ENCODE measurements at regions not wholly inside any gene's neighbourhood (a gene's known extent, or its start where the extent isn't known, plus 50 kb on each side); places are given as distances from the start of the nearest gene placed in this dataset.

DNA sequence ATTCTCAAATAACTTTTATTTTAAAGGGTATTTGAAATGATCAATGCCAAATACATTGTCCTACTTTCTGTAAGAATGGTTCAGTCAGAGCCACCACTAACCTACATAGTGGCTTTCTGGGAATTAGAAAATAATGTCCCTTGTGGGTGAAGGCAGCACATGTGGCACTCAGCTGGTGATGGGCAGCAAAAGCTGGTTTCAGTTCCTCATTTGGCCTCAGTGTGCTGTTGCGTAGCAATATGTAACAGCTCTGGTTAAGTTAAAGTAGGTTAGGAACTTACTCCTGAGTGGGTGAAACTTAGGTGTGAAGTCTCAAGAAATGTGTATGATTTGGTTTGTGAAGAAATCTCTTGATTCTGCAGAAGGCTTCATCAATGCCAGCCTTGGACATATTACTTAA lies 99.6 kb upstream of the SPEF2 start (continued):
- TF ChIP-seq, protein P1, sequence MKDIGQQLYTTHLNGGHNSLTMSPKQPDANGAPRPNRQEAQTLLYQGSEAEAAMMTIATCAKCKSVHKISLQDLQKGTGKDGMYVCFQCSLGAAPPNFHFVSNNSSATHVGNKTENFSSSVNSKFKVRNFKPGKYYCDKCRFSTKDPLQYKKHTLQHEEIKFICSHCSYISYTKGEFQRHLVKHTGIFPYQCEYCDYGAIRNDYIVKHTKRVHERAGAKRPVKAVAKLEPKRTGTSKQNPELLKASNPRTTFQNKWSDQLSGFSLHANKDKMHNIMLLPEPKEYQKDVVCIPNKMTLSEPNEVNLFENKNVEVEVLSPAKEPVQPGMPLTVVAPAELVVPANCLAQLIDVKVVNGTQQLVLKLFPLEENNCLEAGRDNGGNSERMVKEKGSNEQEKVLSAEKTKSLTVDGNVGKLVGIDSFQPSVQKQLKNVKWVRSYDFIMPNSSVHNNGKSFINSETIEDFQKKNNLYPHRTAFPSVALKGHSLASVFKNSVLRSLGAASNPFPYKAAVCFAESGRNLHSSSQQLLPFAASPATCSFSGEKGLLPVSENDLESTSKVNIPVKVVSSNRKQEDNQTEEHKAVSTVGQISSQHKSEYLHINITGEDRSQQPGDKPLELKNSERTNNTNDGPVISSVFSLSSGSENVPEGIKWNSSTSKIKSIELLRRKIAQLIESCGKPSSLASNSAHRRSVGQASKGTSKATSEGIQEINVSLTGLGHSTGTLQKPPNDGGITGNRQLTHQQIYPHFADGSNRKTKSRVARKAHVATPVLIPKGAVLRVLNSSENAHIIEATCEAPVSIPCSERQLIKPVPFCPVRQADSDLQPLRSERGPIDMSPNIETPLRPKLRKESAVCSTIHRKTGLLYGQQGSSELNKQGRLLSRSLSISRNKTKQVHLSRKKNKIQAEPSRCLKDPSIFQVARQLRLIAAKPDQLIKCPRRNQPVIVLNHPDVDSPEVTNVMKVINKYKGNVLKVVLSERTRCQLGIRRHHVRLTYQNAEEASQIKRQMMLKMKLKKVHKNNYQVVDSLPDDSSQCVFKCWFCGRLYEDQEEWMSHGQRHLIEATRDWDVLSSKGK (CRISPR knock-in tag; IDR thresholded peaks at IDR 0.05), result no peak
- TF ChIP-seq MTF1 (CRISPR knock-in tag; IDR thresholded peaks at IDR 0.05; ENCODE audit: borderline replicate concordance), result no peak
- no peak for TF ChIP-seq ZFPM2 (CRISPR knock-in tag; IDR thresholded peaks at IDR 0.05)
- no peak for TF ChIP-seq PPARD (CRISPR knock-in tag; IDR thresholded peaks at IDR 0.05)
- TF ChIP-seq CXXC5 (CRISPR knock-in tag; IDR thresholded peaks at IDR 0.05), result no peak
- TF ChIP-seq ZNF217 (CRISPR knock-in tag; IDR thresholded peaks at IDR 0.05), result no peak
- TF ChIP-seq, protein P2, sequence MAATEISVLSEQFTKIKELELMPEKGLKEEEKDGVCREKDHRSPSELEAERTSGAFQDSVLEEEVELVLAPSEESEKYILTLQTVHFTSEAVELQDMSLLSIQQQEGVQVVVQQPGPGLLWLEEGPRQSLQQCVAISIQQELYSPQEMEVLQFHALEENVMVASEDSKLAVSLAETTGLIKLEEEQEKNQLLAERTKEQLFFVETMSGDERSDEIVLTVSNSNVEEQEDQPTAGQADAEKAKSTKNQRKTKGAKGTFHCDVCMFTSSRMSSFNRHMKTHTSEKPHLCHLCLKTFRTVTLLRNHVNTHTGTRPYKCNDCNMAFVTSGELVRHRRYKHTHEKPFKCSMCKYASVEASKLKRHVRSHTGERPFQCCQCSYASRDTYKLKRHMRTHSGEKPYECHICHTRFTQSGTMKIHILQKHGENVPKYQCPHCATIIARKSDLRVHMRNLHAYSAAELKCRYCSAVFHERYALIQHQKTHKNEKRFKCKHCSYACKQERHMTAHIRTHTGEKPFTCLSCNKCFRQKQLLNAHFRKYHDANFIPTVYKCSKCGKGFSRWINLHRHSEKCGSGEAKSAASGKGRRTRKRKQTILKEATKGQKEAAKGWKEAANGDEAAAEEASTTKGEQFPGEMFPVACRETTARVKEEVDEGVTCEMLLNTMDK (IDR thresholded peaks at IDR 0.05; ENCODE audit: borderline replicate concordance, insufficient read depth, low read depth, low read length, poor library complexity, severe bottlenecking), result no peak
- no peak for TF ChIP-seq RCOR1 (IDR thresholded peaks at IDR 0.05; ENCODE audit: borderline replicate concordance in 1 of 2, low read depth in 2 of 2, low read length in 2 of 2)
- TF ChIP-seq, protein P3, sequence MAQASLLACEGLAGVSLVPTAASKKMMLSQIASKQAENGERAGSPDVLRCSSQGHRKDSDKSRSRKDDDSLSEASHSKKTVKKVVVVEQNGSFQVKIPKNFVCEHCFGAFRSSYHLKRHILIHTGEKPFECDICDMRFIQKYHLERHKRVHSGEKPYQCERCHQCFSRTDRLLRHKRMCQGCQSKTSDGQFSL (CRISPR knock-in tag; IDR thresholded peaks at IDR 0.05), result no peak
- TF ChIP-seq, protein P3 (tag; IDR thresholded peaks at IDR 0.05), result no peak
- TF ChIP-seq, protein P4, sequence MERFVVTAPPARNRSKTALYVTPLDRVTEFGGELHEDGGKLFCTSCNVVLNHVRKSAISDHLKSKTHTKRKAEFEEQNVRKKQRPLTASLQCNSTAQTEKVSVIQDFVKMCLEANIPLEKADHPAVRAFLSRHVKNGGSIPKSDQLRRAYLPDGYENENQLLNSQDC (CRISPR knock-in tag; IDR thresholded peaks at IDR 0.05), result no peak
- TF ChIP-seq FOXK2 (conservative IDR thresholded peaks at IDR 0.05 in 1 of 2, IDR thresholded peaks at IDR 0.05 in 1 of 2; ENCODE audit: low read depth in 2 of 2), result no peak
- TF ChIP-seq ZNF324 (CRISPR knock-in tag; IDR thresholded peaks at IDR 0.05), result no peak
- no peak for TF ChIP-seq NFIC (IDR thresholded peaks at IDR 0.05)
- no peak for TF ChIP-seq FOSL1 (tag; conservative IDR thresholded peaks at IDR 0.05)
- TF ChIP-seq PYGO2 (tag; IDR thresholded peaks at IDR 0.05), result no peak
